Activated T-cell treated with anti-CD3 and anti-CD28 coated beads, Interleukin-2, amount 50 U/mL, for 4 hours (primary cell): ENCODE measurements at regions not wholly inside any gene's neighbourhood (a gene's known extent, or its start where the extent isn't known, plus 50 kb on each side); places are given as distances from the start of the nearest gene placed in this dataset.
"Not testable (repeated sequence)": the region's sequence is repeated elsewhere in the genome, so short reads cannot be mapped to it uniquely, and the experiment has no call there.

ENCODE experiments used
- ATAC-seq, 2 donors: fragments of 200-7000 bp; cut with Tn5 transposase; one replicate each; pipeline ENCODE4 v1.10.0; 2021
- DNase-seq: peaks from one replicate; pipeline ENCODE4 v3.0.0-alpha.2; 2020
- H3K27me3 Mint-ChIP-seq: one replicate; pipeline ENCODE4 v1.8.0; 2021; ENCODE audit warnings: low read depth, mixed read lengths
- H3K36me3 Mint-ChIP-seq: one replicate; pipeline ENCODE4 v1.8.0; 2022; ENCODE audit warnings: mixed read lengths; ENCODE audit not compliant: insufficient read depth
- H3K4me1 Mint-ChIP-seq: one replicate; pipeline ENCODE4 v1.8.0; 2021; ENCODE audit warnings: low read depth, mixed read lengths
- H3K4me3 Mint-ChIP-seq: one replicate; pipeline ENCODE4 v1.8.0; 2021; ENCODE audit warnings: mild to moderate bottlenecking, moderate library complexity, mixed read lengths
- H3K9me3 Mint-ChIP-seq: one replicate; pipeline ENCODE4 v1.8.0; 2021; ENCODE audit warnings: mixed read lengths

- peaks cover 34% of the 10 kb centered on the region for H3K27me3 Mint-ChIP-seq
- DNase-seq, result no peak
- no peak overlapping the region for H3K4me3 Mint-ChIP-seq
- H3K9me3 Mint-ChIP-seq, result peaks cover 6% of the 10 kb centered on the region
- no peak for ATAC-seq
- no peaks in the 10 kb centered on the region for H3K36me3 Mint-ChIP-seq
- no peaks in the 10 kb centered on the region for H3K4me1 Mint-ChIP-seq
Observed at GRCh38 chr12:112597986-112598385, 179.2 kb downstream of the PTPN11 start.

- DNase-seq (no peak), ATAC-seq (no peak)
- Mint-ChIP-seq H3K4me1 (no peaks in the 10 kb centered on the region), H3K27me3 (peaks cover 32% of the 10 kb centered on the region), H3K36me3 (no peaks in the 10 kb centered on the region), H3K4me3 (no peak overlapping the region), H3K9me3 (peaks cover under 1% of the 10 kb centered on the region)
Observed at GRCh38 chr12:112598626-112599025, 179.9 kb downstream of the PTPN11 start.

GRCh38 chr12:112599871-112600270 lies 181.1 kb downstream of the PTPN11 start:
- H3K4me3 Mint-ChIP-seq, result no peak overlapping the region
- H3K9me3 Mint-ChIP-seq, result no peaks in the 10 kb centered on the region
- no peak for DNase-seq
- H3K27me3 Mint-ChIP-seq, result peaks cover 35% of the 10 kb centered on the region
- ATAC-seq, result no peak
- no peaks in the 10 kb centered on the region for H3K36me3 Mint-ChIP-seq
- no peaks in the 10 kb centered on the region for H3K4me1 Mint-ChIP-seq

GRCh38 chr12:112602150-112602549 lies 183.4 kb downstream of the PTPN11 start:
- Mint-ChIP-seq H3K9me3 (no peaks in the 10 kb centered on the region), H3K4me1 (no peaks in the 10 kb centered on the region), H3K27me3 (peaks cover 36% of the 10 kb centered on the region), H3K4me3 (no peak overlapping the region), H3K36me3 (no peaks in the 10 kb centered on the region)
- ATAC-seq, result no peak
- DNase-seq, result no peak

GRCh38 chr12:112606611-112607365 lies 184.8 kb upstream of the RPH3A start:
- Mint-ChIP-seq H3K36me3 (no peaks in the 10 kb centered on the region), H3K4me1 (no peaks in the 10 kb centered on the region), H3K4me3 (no peak overlapping the region), H3K27me3 (peaks cover 30% of the 10 kb centered on the region), H3K9me3 (no peaks in the 10 kb centered on the region)
- DNase-seq, result no peak
- ATAC-seq, result no peak

- no peak for DNase-seq
- Mint-ChIP-seq H3K4me3 (no peak overlapping the region), H3K9me3 (no peaks in the 10 kb centered on the region), H3K27me3 (peaks cover 30% of the 10 kb centered on the region), H3K4me1 (no peaks in the 10 kb centered on the region), H3K36me3 (no peaks in the 10 kb centered on the region)
- ATAC-seq, result no peak
Observed at GRCh38 chr12:112607427-112607826, 184.1 kb upstream of the RPH3A start.

GRCh38 chr12:112611908-112612307 lies 179.6 kb upstream of the RPH3A start:
- H3K9me3 Mint-ChIP-seq, result no peaks in the 10 kb centered on the region
- H3K4me1 Mint-ChIP-seq, result no peaks in the 10 kb centered on the region
- DNase-seq, result no peak
- H3K36me3 Mint-ChIP-seq, result no peaks in the 10 kb centered on the region
- H3K4me3 Mint-ChIP-seq, result no peak overlapping the region
- ATAC-seq, result no peak
- H3K27me3 Mint-ChIP-seq, result peaks cover 35% of the 10 kb centered on the region

GRCh38 chr12:112615196-112615595 lies 176.4 kb upstream of the RPH3A start:
- Mint-ChIP-seq H3K4me3 (no peak overlapping the region), H3K36me3 (no peaks in the 10 kb centered on the region), H3K4me1 (no peaks in the 10 kb centered on the region), H3K27me3 (peaks cover 38% of the 10 kb centered on the region), H3K9me3 (no peaks in the 10 kb centered on the region)
- no peak for ATAC-seq
- no peak for DNase-seq

GRCh38 chr12:112616469-112617152 lies 174.9 kb upstream of the RPH3A start:
- ATAC-seq (no peak), DNase-seq (no peak)
- no peaks in the 10 kb centered on the region for H3K4me1 Mint-ChIP-seq
- no peaks in the 10 kb centered on the region for H3K36me3 Mint-ChIP-seq
- H3K27me3 Mint-ChIP-seq, result peaks cover 34% of the 10 kb centered on the region
- H3K4me3 Mint-ChIP-seq, result no peak overlapping the region
- no peaks in the 10 kb centered on the region for H3K9me3 Mint-ChIP-seq

GRCh38 chr12:112617153-112617505 lies 174.4 kb upstream of the RPH3A start:
- peaks cover 34% of the 10 kb centered on the region for H3K27me3 Mint-ChIP-seq
- ATAC-seq, result no peak
- no peak overlapping the region for H3K4me3 Mint-ChIP-seq
- no peaks in the 10 kb centered on the region for H3K4me1 Mint-ChIP-seq
- DNase-seq, result no peak
- H3K36me3 Mint-ChIP-seq, result no peaks in the 10 kb centered on the region
- H3K9me3 Mint-ChIP-seq, result no peaks in the 10 kb centered on the region

GRCh38 chr12:112627851-112628250 lies 163.7 kb upstream of the RPH3A start:
- H3K9me3 Mint-ChIP-seq, result no peaks in the 10 kb centered on the region
- no peaks in the 10 kb centered on the region for H3K36me3 Mint-ChIP-seq
- no peak overlapping the region for H3K4me3 Mint-ChIP-seq
- peaks cover 4% of the 10 kb centered on the region for H3K4me1 Mint-ChIP-seq
- H3K27me3 Mint-ChIP-seq, result peaks cover 9% of the 10 kb centered on the region
- no peak for DNase-seq
- ATAC-seq, result no peak

GRCh38 chr12:112631974-112632373 lies 159.6 kb upstream of the RPH3A start:
- DNase-seq, H3K4me1 Mint-ChIP-seq, ATAC-seq, H3K9me3 Mint-ChIP-seq, H3K4me3 Mint-ChIP-seq, H3K36me3 Mint-ChIP-seq: not testable (repeated sequence)
- peaks cover 19% of the 10 kb centered on the region for H3K27me3 Mint-ChIP-seq

GRCh38 chr12:112635036-112635435 lies 156.5 kb upstream of the RPH3A start:
- H3K36me3 Mint-ChIP-seq, result no peaks in the 10 kb centered on the region
- ATAC-seq (no peak), DNase-seq (no peak)
- H3K4me1 Mint-ChIP-seq, result no peaks in the 10 kb centered on the region
- peaks cover 31% of the 10 kb centered on the region for H3K27me3 Mint-ChIP-seq
- no peak overlapping the region for H3K4me3 Mint-ChIP-seq
- no peaks in the 10 kb centered on the region for H3K9me3 Mint-ChIP-seq

GRCh38 chr12:112638420-112638819 lies 153.1 kb upstream of the RPH3A start:
- no peak for DNase-seq
- Mint-ChIP-seq H3K36me3 (no peaks in the 10 kb centered on the region), H3K9me3 (no peaks in the 10 kb centered on the region), H3K4me3 (no peak overlapping the region), H3K27me3 (peaks cover 30% of the 10 kb centered on the region), H3K4me1 (no peaks in the 10 kb centered on the region)
- no peak for ATAC-seq

- ATAC-seq, result no peak
- Mint-ChIP-seq H3K4me1 (no peaks in the 10 kb centered on the region), H3K9me3 (no peaks in the 10 kb centered on the region), H3K27me3 (peaks cover 12% of the 10 kb centered on the region), H3K4me3 (no peak overlapping the region), H3K36me3 (no peaks in the 10 kb centered on the region)
- DNase-seq, result no peak
Observed at GRCh38 chr12:112645586-112645985, 146.0 kb upstream of the RPH3A start.
